ENCODE measurements at regions not wholly inside any gene's neighbourhood (a gene's known extent, or its start where the extent isn't known, plus 50 kb on each side); places are given as distances from the start of the nearest gene placed in this dataset.
"Not testable (repeated sequence)": the region's sequence is repeated elsewhere in the genome, so short reads cannot be mapped to it uniquely, and the experiment has no call there.

DNA sequence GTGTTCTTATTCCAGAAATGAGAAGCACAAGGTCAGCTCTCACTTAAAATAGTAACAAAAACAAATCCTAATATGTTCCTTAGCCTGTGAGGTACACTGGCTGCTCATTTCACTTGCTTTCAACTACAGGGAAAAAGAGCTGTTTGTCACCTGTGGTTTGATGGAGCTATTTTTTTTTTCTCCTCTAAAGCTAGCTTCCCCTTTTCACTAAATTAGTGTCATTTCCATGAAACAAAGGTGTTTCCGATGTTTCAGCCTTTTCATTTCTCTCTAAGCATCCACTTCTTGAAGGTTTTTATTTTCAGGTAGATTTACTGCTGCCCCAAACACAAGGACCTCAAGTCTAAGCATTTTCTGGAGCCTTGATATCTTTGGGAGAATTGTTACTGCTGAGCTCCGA lies 148.6 kb downstream of the RBMX2 start:
- no peak for DNase-seq (ENCODE audit: low read depth in 4 of 4, low spot score in 1 of 4)

DNA sequence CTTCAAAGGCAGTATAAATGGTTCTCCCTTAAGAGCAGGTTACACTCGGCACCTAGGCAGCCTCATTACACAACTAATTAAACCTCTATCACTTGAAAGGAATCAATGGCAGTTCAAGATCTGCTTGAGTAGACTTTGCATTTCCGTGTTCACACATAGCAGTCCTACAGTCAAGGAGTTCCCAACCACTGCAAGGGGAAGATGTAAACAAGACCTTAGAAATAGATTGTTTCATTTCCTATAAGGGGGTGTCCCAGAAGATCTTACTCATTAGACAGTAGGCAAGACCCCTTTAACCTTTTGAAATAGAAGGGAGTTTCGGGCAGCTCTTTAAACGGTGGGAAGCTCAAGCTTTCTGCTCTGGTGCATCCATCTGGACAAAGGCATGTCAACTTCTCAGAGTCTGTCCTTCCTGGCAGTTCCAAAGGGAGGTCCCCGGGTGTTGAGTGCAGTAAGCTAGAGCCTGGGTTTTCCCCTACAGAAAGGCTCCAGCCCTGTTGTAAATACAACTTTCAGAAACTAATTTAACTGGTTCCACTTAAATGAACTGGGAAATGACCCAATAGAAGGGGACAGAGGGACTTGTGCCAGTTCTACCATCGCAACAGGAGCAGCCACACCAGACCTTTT lies 150.8 kb downstream of the RBMX2 start:
- DNase-seq (ENCODE audit: low read depth in 4 of 4, low spot score in 1 of 4), result no peak

GRCh38 chrX:130555341-130555740 lies 153.6 kb downstream of the RBMX2 start:
- no peak for DNase-seq (ENCODE audit: low read depth in 4 of 4, low spot score in 1 of 4)

GRCh38 chrX:130555757-130556156 lies 154.0 kb downstream of the RBMX2 start:
- DNase-seq (ENCODE audit: low read depth in 4 of 4, low spot score in 1 of 4), result no peak

DNA sequence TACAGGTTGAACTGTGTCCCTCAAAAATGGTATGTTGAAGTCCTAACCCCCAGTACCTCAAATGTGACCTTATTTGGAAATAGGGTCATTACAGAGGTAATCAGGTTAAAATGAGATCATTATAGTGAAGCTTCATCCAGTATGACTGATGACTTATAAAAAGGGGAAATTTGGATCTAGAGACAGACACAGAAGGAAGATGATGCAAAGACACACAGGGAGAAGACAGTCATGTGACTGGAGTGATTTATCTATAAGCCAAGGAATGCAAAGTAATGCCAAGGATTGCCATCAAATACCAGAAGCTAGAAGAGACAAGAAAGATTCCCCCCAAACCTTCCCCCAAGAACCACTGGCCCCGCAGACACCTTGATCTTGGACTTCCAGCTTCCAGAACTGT lies 155.2 kb downstream of the RBMX2 start:
- no peak for DNase-seq (ENCODE audit: low read depth in 4 of 4, low spot score in 1 of 4)

- DNase-seq (ENCODE audit: low read depth in 4 of 4, low spot score in 1 of 4), result no peak
Measured at GRCh38 chrX:130560544-130560943, 158.8 kb downstream of the RBMX2 start.

- no peak for DNase-seq (ENCODE audit: low read depth in 4 of 4, low spot score in 1 of 4)
Measured at GRCh38 chrX:130561930-130562329, 160.1 kb downstream of the RBMX2 start.

GRCh38 chrX:130563476-130563875 lies 161.7 kb downstream of the RBMX2 start:
- DNase-seq (ENCODE audit: low read depth in 4 of 4, low spot score in 1 of 4), result no peak

DNA sequence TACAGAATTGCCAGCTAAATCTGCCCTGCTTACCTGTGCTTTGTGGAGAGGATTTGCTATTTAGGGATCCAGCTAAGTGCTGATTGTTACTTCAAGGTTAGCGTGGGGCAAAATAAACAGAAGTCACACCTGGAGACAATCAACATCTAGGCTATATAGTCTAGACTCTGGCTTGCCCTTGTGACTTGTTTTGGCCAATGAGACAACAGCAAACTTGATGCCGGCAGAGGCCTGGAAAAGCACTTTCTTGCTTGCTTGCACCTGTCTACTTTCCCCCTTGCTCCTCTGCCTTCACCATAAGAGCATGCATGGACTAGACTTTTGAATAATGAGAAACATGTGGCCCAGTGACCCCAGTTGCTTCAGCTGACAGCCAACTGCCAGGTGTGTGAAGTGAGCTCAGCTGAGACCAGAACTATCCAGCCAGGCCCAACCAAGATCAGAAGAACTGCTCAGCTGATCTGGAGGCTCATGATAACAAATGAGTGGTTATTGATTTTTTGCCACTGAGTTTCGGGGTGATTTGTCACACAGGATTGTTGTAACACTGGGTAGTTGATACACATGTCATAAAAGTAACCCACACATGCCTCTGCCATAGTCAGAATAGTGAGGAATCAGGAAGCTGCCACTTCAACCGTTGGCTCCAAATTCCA lies 164.4 kb downstream of the RBMX2 start:
- no peak for DNase-seq (ENCODE audit: low read depth in 4 of 4, low spot score in 1 of 4)

GRCh38 chrX:130573030-130573429 lies 171.2 kb downstream of the RBMX2 start:
- DNase-seq (ENCODE audit: low read depth in 4 of 4, low spot score in 1 of 4), result not testable (repeated sequence)
